Large intestine (tissue), 3 donors: ENCODE measurements at regions not wholly inside any gene's neighbourhood (a gene's known extent, or its start where the extent isn't known, plus 50 kb on each side); places are given as distances from the start of the nearest gene placed in this dataset.
"Not testable (repeated sequence)": the region's sequence is repeated elsewhere in the genome, so short reads cannot be mapped to it uniquely, and the experiment has no call there.

Experiments
- DNase-seq, 2 donors: peaks; one replicate each; pipeline versions ENCODE4 v3.0.0 to v3.0.0-alpha.2; 2013
- H3K27ac ChIP-seq: one replicate; pipeline ENCODE4 v1.5.1; 2013; ENCODE audit warnings: low read length
- H3K27me3 ChIP-seq: 2 replicates; pipeline ENCODE4 v1.6.1; 2013; ENCODE audit warnings: low read length; ENCODE audit not compliant: control insufficient read depth, insufficient read depth
- H3K36me3 ChIP-seq: 2 replicates; pipeline ENCODE4 v1.6.1; 2013; ENCODE audit warnings: low read length; ENCODE audit not compliant: control insufficient read depth, insufficient read depth
- H3K4me1 ChIP-seq: one replicate; pipeline ENCODE4 v1.6.1; 2013; ENCODE audit warnings: low read length; ENCODE audit not compliant: control insufficient read depth, insufficient read depth
- H3K4me3 ChIP-seq: one replicate; pipeline ENCODE4 v1.5.1; 2013; ENCODE audit warnings: low read length
- H3K9me3 ChIP-seq: one replicate; pipeline ENCODE4 v1.6.1; 2013; ENCODE audit warnings: mild to moderate bottlenecking, low read depth, low read length, moderate library complexity; ENCODE audit not compliant: control insufficient read depth
- WGBS: methylation state at CpG from one replicate; pipeline ENCODE4 v1.1.5; 2013; ENCODE audit warnings: low lambda C conversion rate; ENCODE audit not compliant: insufficient coverage; 5-methylcytosine and 5-hydroxymethylcytosine counted together

GRCh38 chr2:72078773-72079172 is 68.9 kb downstream of the CYP26B1 start:
- no peak overlapping the region for H3K27ac ChIP-seq
- no peak overlapping the region for H3K4me3 ChIP-seq
- no peaks in the 10 kb centered on the region for H3K4me1 ChIP-seq
- no peak for DNase-seq
- no peaks in the 10 kb centered on the region for H3K9me3 ChIP-seq
- WGBS = no CpG with 5 or more reads among the region's 6 CpGs
- no peaks in the 10 kb centered on the region for H3K36me3 ChIP-seq
- peaks cover 7% of the 10 kb centered on the region for H3K27me3 ChIP-seq

DNA sequence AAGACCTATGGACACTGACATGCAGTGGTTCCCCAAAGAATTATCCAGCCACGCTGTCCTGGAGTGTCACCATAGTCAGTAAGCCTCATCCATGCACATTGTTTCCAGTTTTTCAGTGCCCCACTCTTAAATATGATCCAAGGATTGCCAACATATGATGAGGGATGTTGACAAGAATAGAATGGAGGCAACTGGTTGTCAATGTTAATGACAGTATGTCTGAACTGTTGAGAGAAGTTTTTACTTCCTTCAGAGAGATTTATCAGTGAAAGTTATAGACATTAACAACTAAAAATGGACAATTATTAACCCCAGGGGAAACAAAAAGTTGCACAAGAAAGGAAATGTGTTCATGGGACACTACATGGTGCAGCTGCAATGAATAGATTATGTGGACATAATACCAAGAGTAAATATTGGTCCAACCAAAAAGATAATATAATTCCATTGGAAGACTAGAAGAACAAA is 69.9 kb downstream of the CYP26B1 start:
- no peak overlapping the region for H3K27ac ChIP-seq
- H3K9me3 ChIP-seq = no peaks in the 10 kb centered on the region
- peaks cover 7% of the 10 kb centered on the region for H3K27me3 ChIP-seq
- whole genome bisulfite sequencing = 86% methylated on average over 1 of the region's 1 CpG
- DNase-seq = peak in 1 of 2 donors; percentile 22
- no peaks in the 10 kb centered on the region for H3K4me1 ChIP-seq
- no peaks in the 10 kb centered on the region for H3K36me3 ChIP-seq
- H3K4me3 ChIP-seq = no peak overlapping the region

DNA sequence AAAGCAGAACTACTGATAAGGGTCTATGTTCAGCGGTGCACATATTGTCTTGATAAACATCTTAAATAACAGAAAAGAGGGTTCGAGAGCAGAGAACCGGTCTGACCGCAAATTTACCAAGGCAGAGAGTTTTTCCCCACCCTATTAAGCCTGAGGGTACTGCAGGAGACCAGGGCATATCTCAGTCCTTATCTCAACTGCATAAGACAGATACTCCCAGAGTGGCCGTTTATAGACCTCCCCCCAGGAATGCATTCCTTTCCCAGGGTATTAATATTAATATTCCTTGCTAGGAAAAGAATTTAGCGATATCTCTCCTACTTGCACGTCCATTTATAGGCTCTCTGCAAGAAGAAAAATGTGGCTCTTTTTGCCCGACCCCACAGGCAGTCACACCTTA is 74.3 kb downstream of the CYP26B1 start:
- H3K36me3 ChIP-seq, H3K27ac ChIP-seq, H3K4me3 ChIP-seq, H3K9me3 ChIP-seq, H3K4me1 ChIP-seq, H3K27me3 ChIP-seq, DNase-seq: not testable (repeated sequence)
- 100% methylated on average over 1 of the region's 8 CpGs for WGBS

GRCh38 chr2:72064197-72064596 is 83.5 kb downstream of the CYP26B1 start:
- H3K9me3 ChIP-seq, H3K4me3 ChIP-seq, H3K4me1 ChIP-seq, H3K36me3 ChIP-seq, DNase-seq, H3K27me3 ChIP-seq, H3K27ac ChIP-seq: not testable (repeated sequence)
- WGBS = no CpG with 5 or more reads among the region's 14 CpGs

DNA sequence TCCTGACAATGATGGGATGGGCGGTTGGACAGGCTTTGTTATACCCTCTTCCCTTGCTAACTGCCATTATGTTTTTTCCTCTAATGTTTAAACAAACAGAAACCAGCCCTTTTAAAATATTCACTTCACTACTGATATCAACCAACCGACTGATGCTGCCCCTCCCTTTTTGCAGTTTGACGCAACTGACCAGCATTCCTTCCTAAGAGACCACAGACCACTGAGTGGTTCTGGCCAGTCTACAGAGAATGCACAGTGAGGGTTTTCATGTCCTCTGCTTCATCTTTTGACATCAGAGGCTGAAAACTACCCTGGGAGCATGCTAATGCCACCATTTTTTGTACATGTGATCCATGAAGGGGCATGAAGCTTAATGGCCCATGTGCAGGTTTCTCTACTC is 85.3 kb downstream of the CYP26B1 start:
- Histone ChIP-seq H3K27me3 (no peaks in the 10 kb centered on the region), H3K4me3 (no peak overlapping the region), H3K4me1 (no peaks in the 10 kb centered on the region), H3K27ac (no peak overlapping the region), H3K36me3 (no peaks in the 10 kb centered on the region), H3K9me3 (no peaks in the 10 kb centered on the region)
- DNase-seq = no peak
- 100% methylated on average over 1 of the region's 3 CpGs for WGBS

DNA sequence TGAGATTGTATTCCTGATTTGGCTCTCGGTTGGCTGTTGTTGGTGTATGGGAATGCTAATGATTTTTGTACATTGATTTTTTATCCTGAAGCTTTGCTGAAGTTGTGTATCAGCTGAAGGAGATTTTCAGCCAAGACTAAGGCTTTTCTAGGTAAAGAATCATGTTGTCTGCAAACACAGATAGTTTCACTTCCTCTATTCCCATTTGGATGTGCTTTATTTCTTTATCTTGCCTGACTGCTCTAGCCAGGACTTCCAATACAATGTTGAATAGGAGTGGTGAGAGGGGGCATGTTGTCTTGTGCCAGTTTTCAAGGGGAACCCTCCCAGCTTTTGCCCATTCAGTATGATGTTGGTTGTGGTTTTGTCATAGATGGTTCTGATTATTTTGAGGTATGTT is 90.4 kb downstream of the CYP26B1 start:
- Histone ChIP-seq H3K36me3 (no peaks in the 10 kb centered on the region), H3K9me3 (no peaks in the 10 kb centered on the region), H3K4me3 (no peak overlapping the region), H3K27me3 (no peaks in the 10 kb centered on the region), H3K4me1 (no peaks in the 10 kb centered on the region), H3K27ac (no peak overlapping the region)
- no CpG with 5 or more reads among the region's 1 CpG for WGBS
- no peak for DNase-seq

GRCh38 chr2:72051971-72052505 is 95.6 kb downstream of the CYP26B1 start:
- WGBS = 85% methylated on average over 3 of the region's 4 CpGs
- DNase-seq = no peak
- H3K9me3 ChIP-seq = peaks cover 2% of the 10 kb centered on the region
- H3K4me3 ChIP-seq = no peak overlapping the region
- H3K4me1 ChIP-seq = no peaks in the 10 kb centered on the region
- H3K36me3 ChIP-seq = no peaks in the 10 kb centered on the region
- no peaks in the 10 kb centered on the region for H3K27me3 ChIP-seq
- no peak overlapping the region for H3K27ac ChIP-seq

DNA sequence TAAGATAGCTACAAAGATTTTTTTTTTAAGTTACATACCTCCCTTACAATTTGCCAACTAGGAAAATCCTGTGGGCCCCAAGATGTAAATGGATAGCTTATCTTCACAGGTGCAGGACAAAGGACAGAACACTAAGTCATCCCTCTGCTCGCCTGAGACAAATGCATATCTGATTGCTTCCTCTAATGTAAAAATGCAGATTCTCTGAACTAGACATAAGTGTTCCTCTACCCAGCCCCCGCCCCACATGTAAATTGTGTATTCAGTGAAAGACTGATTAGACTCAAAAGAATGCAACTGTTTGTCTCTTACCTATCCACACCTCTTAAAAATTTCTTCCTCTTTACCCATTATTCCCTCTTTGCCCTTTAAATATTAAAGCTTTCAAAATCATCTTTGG is 96.5 kb downstream of the CYP26B1 start:
- Histone ChIP-seq H3K36me3 (no peaks in the 10 kb centered on the region), H3K9me3 (peaks cover 2% of the 10 kb centered on the region), H3K4me1 (no peaks in the 10 kb centered on the region), H3K27ac (no peak overlapping the region), H3K4me3 (no peak overlapping the region), H3K27me3 (no peaks in the 10 kb centered on the region)
- WGBS = no CpG with 5 or more reads among the region's 2 CpGs
- no peak for DNase-seq

DNA sequence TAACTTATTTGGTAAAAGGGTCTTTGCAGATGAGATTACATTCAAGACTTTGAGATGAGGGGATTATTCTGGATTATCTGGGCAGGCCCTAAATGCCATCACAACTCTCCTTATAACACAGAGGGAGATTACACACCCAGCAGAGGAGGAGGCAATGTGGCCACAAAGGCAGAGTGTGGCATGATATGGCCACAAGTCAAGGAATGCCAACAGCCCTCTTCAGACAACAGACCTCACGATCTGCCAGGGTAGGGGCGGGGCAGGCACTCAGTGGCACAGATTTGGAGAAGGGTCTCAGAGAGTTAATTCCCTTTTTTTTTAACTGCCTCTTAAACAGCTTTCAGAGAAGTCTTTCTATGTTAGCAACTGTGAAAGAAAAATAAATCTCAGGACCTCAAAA is 96.9 kb downstream of the CYP26B1 start:
- H3K27ac ChIP-seq = no peak overlapping the region
- no peaks in the 10 kb centered on the region for H3K36me3 ChIP-seq
- H3K4me3 ChIP-seq = no peak overlapping the region
- WGBS = 83% methylated on average over 1 of the region's 2 CpGs
- no peaks in the 10 kb centered on the region for H3K4me1 ChIP-seq
- peaks cover 2% of the 10 kb centered on the region for H3K9me3 ChIP-seq
- no peaks in the 10 kb centered on the region for H3K27me3 ChIP-seq
- no peak for DNase-seq

GRCh38 chr2:72048881-72049477 is 98.7 kb downstream of the CYP26B1 start:
- H3K9me3 ChIP-seq = peaks cover 7% of the 10 kb centered on the region
- H3K4me1 ChIP-seq = no peaks in the 10 kb centered on the region
- H3K27ac ChIP-seq = no peak overlapping the region
- DNase-seq = no peak
- H3K36me3 ChIP-seq = no peaks in the 10 kb centered on the region
- H3K27me3 ChIP-seq = no peaks in the 10 kb centered on the region
- no peak overlapping the region for H3K4me3 ChIP-seq

DNA sequence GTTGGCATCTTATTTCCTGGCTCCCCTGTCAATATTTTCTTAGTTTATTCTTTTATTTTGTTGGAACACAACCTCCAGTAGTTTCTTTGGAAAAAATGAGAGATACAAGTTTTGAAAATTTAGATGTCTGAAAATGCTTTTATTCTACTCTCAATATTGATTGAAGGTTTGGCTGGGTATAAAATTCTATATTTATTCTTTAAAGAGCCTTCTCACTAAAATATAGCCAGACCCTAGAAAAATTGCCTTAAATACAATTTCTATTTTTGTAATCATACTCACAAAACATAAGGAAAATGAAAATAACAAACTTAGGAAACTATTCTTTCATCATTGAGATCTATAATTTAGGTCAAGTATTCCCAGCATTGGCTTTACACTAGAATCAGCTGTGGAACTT is 103.7 kb downstream of the CYP26B1 start:
- no peaks in the 10 kb centered on the region for H3K36me3 ChIP-seq
- H3K4me1 ChIP-seq = no peaks in the 10 kb centered on the region
- DNase-seq = no peak
- no peak overlapping the region for H3K4me3 ChIP-seq
- peaks cover 3% of the 10 kb centered on the region for H3K27me3 ChIP-seq
- no peak overlapping the region for H3K27ac ChIP-seq
- peaks cover 6% of the 10 kb centered on the region for H3K9me3 ChIP-seq
